ENCODE measurements at regions not wholly inside any gene's neighbourhood (a gene's known extent, or its start where the extent isn't known, plus 50 kb on each side); places are given as distances from the start of the nearest gene placed in this dataset.
"Not testable (repeated sequence)": the region's sequence is repeated elsewhere in the genome, so short reads cannot be mapped to it uniquely, and the experiment has no call there.

GRCh38 chr17:27087935-27088766, 205.8 kb upstream of the WSB1 start:
- Histone ChIP-seq H3K27ac (no peak overlapping the region), H3K9me3 (peaks cover 0 to 3% (median 0%) of the 10 kb centered on the region in 4 donors), H3K27me3 (peaks cover 0 to 23% (median 0%) of the 10 kb centered on the region in 3 donors), H3K4me1 (no peaks in the 10 kb centered on the region), H3K4me3 (no peak overlapping the region), H3K36me3 (no peaks in the 10 kb centered on the region)
- no peak for TF ChIP-seq CTCF (IDR thresholded peaks at IDR 0.05)
- no peak for TF ChIP-seq EP300 (IDR thresholded peaks at IDR 0.05)
- no peak for TF ChIP-seq POLR2AphosphoS5 (IDR thresholded peaks at IDR 0.05)
- TF ChIP-seq POLR2A (IDR thresholded peaks at IDR 0.05), result no peak
- intact Hi-C loops (cut with DNase I; ENCODE audit: low total_unique reads), result no loop called here
- DNase-seq, result no peak
- WGBS, 5 donors, result 69 to 81% (median 71%) methylated on average over 5 of the region's 5 CpGs

GRCh38 chr17:27088767-27089078, 205.2 kb upstream of the WSB1 start:
- Histone ChIP-seq H3K9me3 (peaks cover 0 to 2% (median 0%) of the 10 kb centered on the region in 4 donors), H3K4me1 (no peaks in the 10 kb centered on the region), H3K4me3 (no peak overlapping the region), H3K36me3 (no peaks in the 10 kb centered on the region), H3K27ac (no peak overlapping the region), H3K27me3 (peaks cover 0 to 17% (median 0%) of the 10 kb centered on the region in 3 donors)
- WGBS, 5 donors, result 55 to 69% (median 63%) methylated on average over 8 of the region's 8 CpGs
- TF ChIP-seq POLR2AphosphoS5 (IDR thresholded peaks at IDR 0.05) (no peak), EP300 (IDR thresholded peaks at IDR 0.05) (no peak), POLR2A (IDR thresholded peaks at IDR 0.05) (no peak), CTCF (IDR thresholded peaks at IDR 0.05) (no peak)
- intact Hi-C loops (cut with DNase I; ENCODE audit: low total_unique reads), result no loop called here
- DNase-seq, result no peak

GRCh38 chr17:27089079-27089928, 204.6 kb upstream of the WSB1 start:
- intact Hi-C loops (cut with DNase I; ENCODE audit: low total_unique reads); DNase-seq; H3K4me1 ChIP-seq; H3K27ac ChIP-seq; H3K9me3 ChIP-seq; H3K36me3 ChIP-seq; H3K4me3 ChIP-seq: not testable (repeated sequence)
- 61 to 74% (median 66%) methylated on average over 27 to 29 of the region's 29 CpGs for WGBS, 5 donors
- H3K27me3 ChIP-seq, result peaks cover 0 to 15% (median 0%) of the 10 kb centered on the region in 3 donors

GRCh38 chr17:27089929-27090247, 204.0 kb upstream of the WSB1 start:
- peaks cover 0 to 15% (median 0%) of the 10 kb centered on the region in 3 donors for H3K27me3 ChIP-seq
- no peaks in the 10 kb centered on the region for H3K36me3 ChIP-seq
- H3K27ac ChIP-seq, result no peak overlapping the region
- no peak for TF ChIP-seq POLR2AphosphoS5 (IDR thresholded peaks at IDR 0.05)
- TF ChIP-seq EP300 (IDR thresholded peaks at IDR 0.05), result no peak
- TF ChIP-seq POLR2A (IDR thresholded peaks at IDR 0.05), result no peak
- TF ChIP-seq CTCF (IDR thresholded peaks at IDR 0.05), result no peak
- no peaks in the 10 kb centered on the region for H3K9me3 ChIP-seq
- no peak overlapping the region for H3K4me3 ChIP-seq
- intact Hi-C loops (cut with DNase I; ENCODE audit: low total_unique reads), result no loop called here
- no peak for DNase-seq
- H3K4me1 ChIP-seq, result no peaks in the 10 kb centered on the region
- 88 to 100% (median 93%) methylated on average over 1 of the region's 1 CpG for WGBS, 5 donors

- 40 to 90% (median 82%) methylated on average over 2 to 10 of the region's 10 CpGs for WGBS, 5 donors
Measured at GRCh38 chr17:27090450-27091042, 203.4 kb upstream of the WSB1 start.

More at GRCh38 chr17:27090450-27091042, 203.4 kb upstream of the WSB1 start:
- H3K9me3 ChIP-seq; H3K4me1 ChIP-seq; H3K36me3 ChIP-seq; intact Hi-C loops (cut with DNase I; ENCODE audit: low total_unique reads); H3K4me3 ChIP-seq; DNase-seq; H3K27ac ChIP-seq: not testable (repeated sequence)
- peaks cover 0 to 15% (median 0%) of the 10 kb centered on the region in 3 donors for H3K27me3 ChIP-seq
